GM23338 (cell line): ENCODE measurements at regions not wholly inside any gene's neighbourhood (a gene's known extent, or its start where the extent isn't known, plus 50 kb on each side); places are given as distances from the start of the nearest gene placed in this dataset.

Source experiments
- ATAC-seq: fragments of 200-7000 bp; cut with Tn5 transposase; 3 replicates; pipeline ENCODE4 v1.9.1; 2020
- DNase-seq: peaks from one replicate; pipeline ENCODE4 v3.0.0-alpha.2; 2015; ENCODE audit warnings: low spot score
- H2AFZ ChIP-seq: fragments of 200-600 bp; sonication (generic); 2 replicates; pipeline ENCODE4 v1.8.0; 2016; ENCODE audit warnings: antibody characterized with exemption, mild to moderate bottlenecking, moderate library complexity
- H3F3A ChIP-seq: fragments of 200-600 bp; sonication (generic); replicated peaks from 2 replicates; pipeline ENCODE4 v1.8.0; 2017; ENCODE audit warnings: antibody characterized with exemption, mixed run types, low read depth
- H3K27ac ChIP-seq: fragments of 200-600 bp; sonication (generic); 2 replicates; pipeline ENCODE4 v1.6.1; 2016; ENCODE audit warnings: low read depth
- H3K27me3 ChIP-seq: fragments of 200-600 bp; sonication (generic); 2 replicates; pipeline ENCODE4 v1.8.0; 2016; ENCODE audit warnings: mild to moderate bottlenecking, mixed run types, moderate library complexity; ENCODE audit not compliant: insufficient read depth
- H3K36me3 ChIP-seq: fragments of 200-600 bp; sonication (generic); 2 replicates; pipeline ENCODE4 v1.8.0; 2016; ENCODE audit warnings: mild to moderate bottlenecking; ENCODE audit not compliant: insufficient read depth
- H3K4me1 ChIP-seq: fragments of 200-600 bp; sonication (generic); 2 replicates; pipeline ENCODE4 v1.8.0; 2016; ENCODE audit warnings: mild to moderate bottlenecking, moderate library complexity; ENCODE audit not compliant: insufficient read depth
- H3K4me2 ChIP-seq: fragments of 200-600 bp; sonication (generic); 2 replicates; pipeline ENCODE4 v1.7.1; 2017; ENCODE audit warnings: mixed run types
- H3K4me3 ChIP-seq: fragments of 200-600 bp; sonication (generic); 2 replicates; pipeline ENCODE4 v1.6.1; 2016; ENCODE audit warnings: mixed run types
- H3K79me2 ChIP-seq: fragments of 200-600 bp; sonication (generic); replicated peaks from 2 replicates; pipeline ENCODE4 v1.8.0; 2017; ENCODE audit warnings: mild to moderate bottlenecking; ENCODE audit not compliant: insufficient read depth
- H3K9me2 ChIP-seq: fragments of 200-600 bp; sonication (generic); 2 replicates; pipeline ENCODE4 v1.8.0; 2017; ENCODE audit not compliant: insufficient read depth
- H4K20me1 ChIP-seq: fragments of 200-600 bp; sonication (generic); replicated peaks from 2 replicates; pipeline ENCODE4 v1.8.0; 2017; ENCODE audit warnings: mild to moderate bottlenecking; ENCODE audit not compliant: insufficient read depth
- H3K27ac Mint-ChIP-seq: 2 replicates; pipeline ENCODE4 v1.8.0; 2020; ENCODE audit warnings: inconsistent platforms, mild to moderate bottlenecking, moderate library complexity, mixed read lengths
- H3K27me3 Mint-ChIP-seq: 3 replicates; pipeline ENCODE4 v1.8.0; 2022; ENCODE audit warnings: low read depth, mild to moderate bottlenecking, moderate library complexity, mixed read lengths, inconsistent platforms; ENCODE audit not compliant: insufficient read depth, poor library complexity
- H3K36me3 Mint-ChIP-seq: 3 replicates; pipeline ENCODE4 v1.8.0; 2021; ENCODE audit warnings: low read depth, mild to moderate bottlenecking, inconsistent platforms, moderate library complexity, mixed read lengths
- H3K4me1 Mint-ChIP-seq: 3 replicates; pipeline ENCODE4 v1.8.0; 2020; ENCODE audit warnings: mild to moderate bottlenecking, inconsistent platforms, mixed read lengths
- H3K4me3 Mint-ChIP-seq: 3 replicates; pipeline ENCODE4 v1.8.0; 2021; ENCODE audit warnings: moderate library complexity, mild to moderate bottlenecking, inconsistent platforms, mixed read lengths
- H3K9me3 Mint-ChIP-seq: 3 replicates; pipeline ENCODE4 v1.8.0; 2020; ENCODE audit warnings: moderate library complexity, mild to moderate bottlenecking, inconsistent platforms, mixed read lengths
- CREB1 ChIP-seq: fragments of 250-450 bp; sonication (Bioruptor Pico); IDR thresholded peaks from 2 replicates; pipeline ENCODE4 v1.5.0; 2020; ENCODE audit warnings: low read depth, mild to moderate bottlenecking, moderate library complexity
- EZH2 ChIP-seq: fragments of 200-600 bp; sonication (generic); IDR thresholded peaks from one replicate; pipeline ENCODE4 v1.8.0; 2017; ENCODE audit warnings: antibody characterized with exemption, mild to moderate bottlenecking, low read depth; ENCODE audit not compliant: unreplicated experiment
- EZH2phosphoT487 ChIP-seq: fragments of 200-600 bp; sonication (generic); IDR thresholded peaks from one replicate; pipeline ENCODE4 v1.8.1; 2018; ENCODE audit warnings: antibody characterized with exemption; ENCODE audit not compliant: unreplicated experiment
- JUNB ChIP-seq: IDR thresholded peaks from one replicate; pipeline ENCODE4 v1.6.1; 2016; ENCODE audit warnings: antibody characterized with exemption; ENCODE audit not compliant: unreplicated experiment
- NANOG ChIP-seq: IDR thresholded peaks from 2 replicates; pipeline ENCODE4 v1.6.1; 2016; ENCODE audit warnings: antibody characterized with exemption, borderline replicate concordance
- POLR2AphosphoS5 ChIP-seq: IDR thresholded peaks from 2 replicates; pipeline ENCODE4 v1.6.1; 2016; ENCODE audit warnings: antibody characterized with exemption, low read depth
- STAT1 ChIP-seq: IDR thresholded peaks from one replicate; pipeline ENCODE4 v1.6.1; 2016; ENCODE audit warnings: antibody characterized with exemption; ENCODE audit not compliant: unreplicated experiment
- ZNF114 ChIP-seq: fragments of 250-450 bp; sonication (Bioruptor Pico); IDR thresholded peaks from 2 replicates; pipeline ENCODE4 v1.5.0; 2020; ENCODE audit warnings: mild to moderate bottlenecking, moderate library complexity
- ZNF331 ChIP-seq: fragments of 250-450 bp; sonication (Bioruptor Pico); IDR thresholded peaks from 2 replicates; pipeline ENCODE4 v1.5.0; 2020; ENCODE audit warnings: low read depth, mild to moderate bottlenecking, moderate library complexity
- TF ChIP-seq, protein P1 (sequence below), 2 experiments: fragments of 200-600 bp in 1 of 2; sonication (generic) in 1 of 2; conservative IDR thresholded peaks; 2 replicates each; pipeline versions ENCODE4 v1.5.1 to v1.6.1; 2016 to 2017; ENCODE audit warnings: antibody characterized with exemption in 2 of 2, low read depth in 2 of 2, mild to moderate bottlenecking in 2 of 2, moderate library complexity in 1 of 2
- TF ChIP-seq, protein P2 (sequence below): IDR thresholded peaks from 2 replicates; pipeline ENCODE4 v1.6.1; 2016; ENCODE audit warnings: antibody characterized with exemption
- TF ChIP-seq, protein P3 (sequence below): fragments of 250-450 bp; sonication (Bioruptor Pico); IDR thresholded peaks from 2 replicates; pipeline ENCODE4 v1.5.0; 2020; ENCODE audit warnings: mild to moderate bottlenecking, moderate library complexity
- TF ChIP-seq, protein P4 (sequence below): IDR thresholded peaks from one replicate; pipeline ENCODE4 v1.6.1; 2018; ENCODE audit warnings: antibody characterized with exemption; ENCODE audit not compliant: unreplicated experiment

DNA sequence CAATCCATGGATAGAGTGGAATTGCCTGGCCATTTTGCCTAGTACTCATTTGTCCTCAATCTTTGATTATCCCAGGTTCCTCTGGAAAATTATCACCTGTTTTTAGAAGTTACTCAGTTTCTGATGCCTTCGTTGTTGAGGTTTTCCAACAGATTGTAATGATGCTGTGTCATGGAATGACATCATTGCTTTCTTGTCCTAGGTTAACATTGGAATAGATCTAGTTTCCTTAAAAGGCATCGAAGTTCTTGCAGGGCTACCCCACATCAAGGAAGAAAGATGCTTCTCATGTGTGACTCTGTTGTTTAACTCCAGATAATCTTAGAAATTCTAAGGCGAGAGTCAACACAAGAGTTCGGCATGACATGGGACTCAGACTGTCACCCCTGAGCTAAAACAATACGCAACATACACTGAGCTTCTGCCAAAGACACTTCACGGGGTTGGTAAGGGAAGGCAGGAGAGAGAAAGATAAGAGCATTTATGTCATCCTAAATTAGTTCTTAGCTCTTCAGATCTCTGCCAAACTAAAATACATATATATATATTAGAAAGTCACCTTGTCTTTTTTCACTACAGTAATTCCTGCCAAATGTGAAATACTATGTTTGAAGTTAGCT lies 293.2 kb upstream of the WWC1 start:
- Histone ChIP-seq H3K36me3 (no peaks in the 10 kb centered on the region), H3K4me1 (no peaks in the 10 kb centered on the region), H2AFZ (no peak overlapping the region), H3F3A (no peaks in the 10 kb centered on the region), H4K20me1 (no peaks in the 10 kb centered on the region), H3K27me3 (no peaks in the 10 kb centered on the region), H3K4me3 (no peak overlapping the region), H3K79me2 (no peaks in the 10 kb centered on the region), H3K9me2 (0 out of 2 replicates have a peak, but pooled peaks cover 9% of the 10 kb centered on the region), H3K4me2 (no peak overlapping the region), H3K27ac (no peak overlapping the region)
- H3K36me3 Mint-ChIP-seq, result no peaks in the 10 kb centered on the region
- H3K27ac Mint-ChIP-seq, result no peak overlapping the region
- ATAC-seq, result no peak
- H3K27me3 Mint-ChIP-seq, result no peaks in the 10 kb centered on the region
- H3K4me1 Mint-ChIP-seq, result no peaks in the 10 kb centered on the region
- H3K4me3 Mint-ChIP-seq, result no peak overlapping the region
- DNase-seq, result no peak
- TF ChIP-seq, protein P1, sequence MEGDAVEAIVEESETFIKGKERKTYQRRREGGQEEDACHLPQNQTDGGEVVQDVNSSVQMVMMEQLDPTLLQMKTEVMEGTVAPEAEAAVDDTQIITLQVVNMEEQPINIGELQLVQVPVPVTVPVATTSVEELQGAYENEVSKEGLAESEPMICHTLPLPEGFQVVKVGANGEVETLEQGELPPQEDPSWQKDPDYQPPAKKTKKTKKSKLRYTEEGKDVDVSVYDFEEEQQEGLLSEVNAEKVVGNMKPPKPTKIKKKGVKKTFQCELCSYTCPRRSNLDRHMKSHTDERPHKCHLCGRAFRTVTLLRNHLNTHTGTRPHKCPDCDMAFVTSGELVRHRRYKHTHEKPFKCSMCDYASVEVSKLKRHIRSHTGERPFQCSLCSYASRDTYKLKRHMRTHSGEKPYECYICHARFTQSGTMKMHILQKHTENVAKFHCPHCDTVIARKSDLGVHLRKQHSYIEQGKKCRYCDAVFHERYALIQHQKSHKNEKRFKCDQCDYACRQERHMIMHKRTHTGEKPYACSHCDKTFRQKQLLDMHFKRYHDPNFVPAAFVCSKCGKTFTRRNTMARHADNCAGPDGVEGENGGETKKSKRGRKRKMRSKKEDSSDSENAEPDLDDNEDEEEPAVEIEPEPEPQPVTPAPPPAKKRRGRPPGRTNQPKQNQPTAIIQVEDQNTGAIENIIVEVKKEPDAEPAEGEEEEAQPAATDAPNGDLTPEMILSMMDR (conservative IDR thresholded peaks at IDR 0.05; ENCODE audit: low read depth in 2 of 2), result no peak
- TF ChIP-seq EZH2phosphoT487, result no peak
- no peak for TF ChIP-seq POLR2AphosphoS5
- no peak for TF ChIP-seq ZNF331 (CRISPR knock-in tag)
- TF ChIP-seq STAT1, result no peak
- TF ChIP-seq, protein P2, sequence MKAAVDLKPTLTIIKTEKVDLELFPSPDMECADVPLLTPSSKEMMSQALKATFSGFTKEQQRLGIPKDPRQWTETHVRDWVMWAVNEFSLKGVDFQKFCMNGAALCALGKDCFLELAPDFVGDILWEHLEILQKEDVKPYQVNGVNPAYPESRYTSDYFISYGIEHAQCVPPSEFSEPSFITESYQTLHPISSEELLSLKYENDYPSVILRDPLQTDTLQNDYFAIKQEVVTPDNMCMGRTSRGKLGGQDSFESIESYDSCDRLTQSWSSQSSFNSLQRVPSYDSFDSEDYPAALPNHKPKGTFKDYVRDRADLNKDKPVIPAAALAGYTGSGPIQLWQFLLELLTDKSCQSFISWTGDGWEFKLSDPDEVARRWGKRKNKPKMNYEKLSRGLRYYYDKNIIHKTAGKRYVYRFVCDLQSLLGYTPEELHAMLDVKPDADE, result no peak
- TF ChIP-seq, protein P3, sequence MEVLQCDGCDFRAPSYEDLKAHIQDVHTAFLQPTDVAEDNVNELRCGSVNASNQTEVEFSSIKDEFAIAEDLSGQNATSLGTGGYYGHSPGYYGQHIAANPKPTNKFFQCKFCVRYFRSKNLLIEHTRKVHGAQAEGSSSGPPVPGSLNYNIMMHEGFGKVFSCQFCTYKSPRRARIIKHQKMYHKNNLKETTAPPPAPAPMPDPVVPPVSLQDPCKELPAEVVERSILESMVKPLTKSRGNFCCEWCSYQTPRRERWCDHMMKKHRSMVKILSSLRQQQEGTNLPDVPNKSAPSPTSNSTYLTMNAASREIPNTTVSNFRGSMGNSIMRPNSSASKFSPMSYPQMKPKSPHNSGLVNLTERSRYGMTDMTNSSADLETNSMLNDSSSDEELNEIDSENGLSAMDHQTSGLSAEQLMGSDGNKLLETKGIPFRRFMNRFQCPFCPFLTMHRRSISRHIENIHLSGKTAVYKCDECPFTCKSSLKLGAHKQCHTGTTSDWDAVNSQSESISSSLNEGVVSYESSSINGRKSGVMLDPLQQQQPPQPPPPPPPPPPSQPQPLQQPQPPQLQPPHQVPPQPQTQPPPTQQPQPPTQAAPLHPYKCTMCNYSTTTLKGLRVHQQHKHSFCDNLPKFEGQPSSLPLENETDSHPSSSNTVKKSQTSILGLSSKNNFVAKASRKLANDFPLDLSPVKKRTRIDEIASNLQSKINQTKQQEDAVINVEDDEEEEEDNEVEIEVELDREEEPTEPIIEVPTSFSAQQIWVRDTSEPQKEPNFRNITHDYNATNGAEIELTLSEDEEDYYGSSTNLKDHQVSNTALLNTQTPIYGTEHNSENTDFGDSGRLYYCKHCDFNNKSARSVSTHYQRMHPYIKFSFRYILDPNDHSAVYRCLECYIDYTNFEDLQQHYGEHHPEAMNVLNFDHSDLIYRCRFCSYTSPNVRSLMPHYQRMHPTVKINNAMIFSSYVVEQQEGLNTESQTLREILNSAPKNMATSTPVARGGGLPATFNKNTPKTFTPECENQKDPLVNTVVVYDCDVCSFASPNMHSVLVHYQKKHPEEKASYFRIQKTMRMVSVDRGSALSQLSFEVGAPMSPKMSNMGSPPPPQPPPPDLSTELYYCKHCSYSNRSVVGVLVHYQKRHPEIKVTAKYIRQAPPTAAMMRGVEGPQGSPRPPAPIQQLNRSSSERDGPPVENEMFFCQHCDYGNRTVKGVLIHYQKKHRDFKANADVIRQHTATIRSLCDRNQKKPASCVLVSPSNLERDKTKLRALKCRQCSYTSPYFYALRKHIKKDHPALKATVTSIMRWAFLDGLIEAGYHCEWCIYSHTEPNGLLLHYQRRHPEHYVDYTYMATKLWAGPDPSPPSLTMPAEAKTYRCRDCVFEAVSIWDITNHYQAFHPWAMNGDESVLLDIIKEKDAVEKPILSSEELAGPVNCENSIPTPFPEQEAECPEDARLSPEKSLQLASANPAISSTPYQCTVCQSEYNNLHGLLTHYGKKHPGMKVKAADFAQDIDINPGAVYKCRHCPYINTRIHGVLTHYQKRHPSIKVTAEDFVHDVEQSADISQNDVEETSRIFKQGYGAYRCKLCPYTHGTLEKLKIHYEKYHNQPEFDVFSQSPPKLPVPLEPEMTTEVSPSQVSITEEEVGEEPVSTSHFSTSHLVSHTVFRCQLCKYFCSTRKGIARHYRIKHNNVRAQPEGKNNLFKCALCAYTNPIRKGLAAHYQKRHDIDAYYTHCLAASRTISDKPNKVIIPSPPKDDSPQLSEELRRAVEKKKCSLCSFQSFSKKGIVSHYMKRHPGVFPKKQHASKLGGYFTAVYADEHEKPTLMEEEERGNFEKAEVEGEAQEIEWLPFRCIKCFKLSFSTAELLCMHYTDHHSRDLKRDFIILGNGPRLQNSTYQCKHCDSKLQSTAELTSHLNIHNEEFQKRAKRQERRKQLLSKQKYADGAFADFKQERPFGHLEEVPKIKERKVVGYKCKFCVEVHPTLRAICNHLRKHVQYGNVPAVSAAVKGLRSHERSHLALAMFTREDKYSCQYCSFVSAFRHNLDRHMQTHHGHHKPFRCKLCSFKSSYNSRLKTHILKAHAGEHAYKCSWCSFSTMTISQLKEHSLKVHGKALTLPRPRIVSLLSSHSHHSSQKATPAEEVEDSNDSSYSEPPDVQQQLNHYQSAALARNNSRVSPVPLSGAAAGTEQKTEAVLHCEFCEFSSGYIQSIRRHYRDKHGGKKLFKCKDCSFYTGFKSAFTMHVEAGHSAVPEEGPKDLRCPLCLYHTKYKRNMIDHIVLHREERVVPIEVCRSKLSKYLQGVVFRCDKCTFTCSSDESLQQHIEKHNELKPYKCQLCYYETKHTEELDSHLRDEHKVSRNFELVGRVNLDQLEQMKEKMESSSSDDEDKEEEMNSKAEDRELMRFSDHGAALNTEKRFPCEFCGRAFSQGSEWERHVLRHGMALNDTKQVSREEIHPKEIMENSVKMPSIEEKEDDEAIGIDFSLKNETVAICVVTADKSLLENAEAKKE, result no peak
- TF ChIP-seq CREB1 (CRISPR knock-in tag), result no peak
- no peak for TF ChIP-seq ZNF114 (CRISPR knock-in tag)
- no peak for TF ChIP-seq NANOG
- TF ChIP-seq, protein P4, sequence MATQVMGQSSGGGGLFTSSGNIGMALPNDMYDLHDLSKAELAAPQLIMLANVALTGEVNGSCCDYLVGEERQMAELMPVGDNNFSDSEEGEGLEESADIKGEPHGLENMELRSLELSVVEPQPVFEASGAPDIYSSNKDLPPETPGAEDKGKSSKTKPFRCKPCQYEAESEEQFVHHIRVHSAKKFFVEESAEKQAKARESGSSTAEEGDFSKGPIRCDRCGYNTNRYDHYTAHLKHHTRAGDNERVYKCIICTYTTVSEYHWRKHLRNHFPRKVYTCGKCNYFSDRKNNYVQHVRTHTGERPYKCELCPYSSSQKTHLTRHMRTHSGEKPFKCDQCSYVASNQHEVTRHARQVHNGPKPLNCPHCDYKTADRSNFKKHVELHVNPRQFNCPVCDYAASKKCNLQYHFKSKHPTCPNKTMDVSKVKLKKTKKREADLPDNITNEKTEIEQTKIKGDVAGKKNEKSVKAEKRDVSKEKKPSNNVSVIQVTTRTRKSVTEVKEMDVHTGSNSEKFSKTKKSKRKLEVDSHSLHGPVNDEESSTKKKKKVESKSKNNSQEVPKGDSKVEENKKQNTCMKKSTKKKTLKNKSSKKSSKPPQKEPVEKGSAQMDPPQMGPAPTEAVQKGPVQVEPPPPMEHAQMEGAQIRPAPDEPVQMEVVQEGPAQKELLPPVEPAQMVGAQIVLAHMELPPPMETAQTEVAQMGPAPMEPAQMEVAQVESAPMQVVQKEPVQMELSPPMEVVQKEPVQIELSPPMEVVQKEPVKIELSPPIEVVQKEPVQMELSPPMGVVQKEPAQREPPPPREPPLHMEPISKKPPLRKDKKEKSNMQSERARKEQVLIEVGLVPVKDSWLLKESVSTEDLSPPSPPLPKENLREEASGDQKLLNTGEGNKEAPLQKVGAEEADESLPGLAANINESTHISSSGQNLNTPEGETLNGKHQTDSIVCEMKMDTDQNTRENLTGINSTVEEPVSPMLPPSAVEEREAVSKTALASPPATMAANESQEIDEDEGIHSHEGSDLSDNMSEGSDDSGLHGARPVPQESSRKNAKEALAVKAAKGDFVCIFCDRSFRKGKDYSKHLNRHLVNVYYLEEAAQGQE, result no peak
- no peak for TF ChIP-seq EZH2
- TF ChIP-seq JUNB, result no peak
- no peaks in the 10 kb centered on the region for H3K9me3 Mint-ChIP-seq
